Frontal cortex (tissue), 3 donors: ENCODE measurements at regions not wholly inside any gene's neighbourhood (a gene's known extent, or its start where the extent isn't known, plus 50 kb on each side); places are given as distances from the start of the nearest gene placed in this dataset.
"Not testable (repeated sequence)": the region's sequence is repeated elsewhere in the genome, so short reads cannot be mapped to it uniquely, and the experiment has no call there.

ENCODE experiments used
- DNase-seq, 2 donors: peaks; one replicate each; pipeline ENCODE4 v3.0.0; 2012; ENCODE audit warnings: low spot score in 2 of 2
- FAIRE-seq: peaks from 2 replicates; lab custom pipeline; 2012; peaks lifted over from hg19 to GRCh38; lab: Jason Lieb, UNC
- donor health status: control.
- donor health status: control.
- donor health status: control.

GRCh38 chr15:58352026-58352929, 79.5 kb upstream of the LIPC start:
- FAIRE-seq (no peak), DNase-seq (no peak)

GRCh38 chr15:58355382-58355971, 76.3 kb upstream of the LIPC start:
- FAIRE-seq = no peak
- no peak for DNase-seq

GRCh38 chr15:58355973-58356372, 75.8 kb upstream of the LIPC start:
- DNase-seq (no peak), FAIRE-seq (no peak)

- FAIRE-seq (no peak), DNase-seq (no peak)
Measured at GRCh38 chr15:58357529-58358476, 74.0 kb upstream of the LIPC start.

GRCh38 chr15:58360421-58361090, 71.2 kb upstream of the LIPC start:
- DNase-seq = no peak
- FAIRE-seq = no peak

- FAIRE-seq (no peak), DNase-seq (no peak)
Measured at GRCh38 chr15:58361273-58361759, 70.5 kb upstream of the LIPC start.

- no peak for DNase-seq
- no peak for FAIRE-seq
Measured at GRCh38 chr15:58362262-58362922, 69.4 kb upstream of the LIPC start.

GRCh38 chr15:58363118-58363517, 68.7 kb upstream of the LIPC start:
- DNase-seq, FAIRE-seq: not testable (repeated sequence)

GRCh38 chr15:58363673-58364072, 68.1 kb upstream of the LIPC start:
- not testable (repeated sequence) for DNase-seq, FAIRE-seq

- not testable (repeated sequence) for FAIRE-seq, DNase-seq
Measured at GRCh38 chr15:58365098-58365497, 66.7 kb upstream of the LIPC start.

GRCh38 chr15:58369261-58369701, 62.5 kb upstream of the LIPC start:
- DNase-seq (no peak), FAIRE-seq (no peak)

- DNase-seq (no peak), FAIRE-seq (no peak)
Measured at GRCh38 chr15:58369956-58370355, 61.8 kb upstream of the LIPC start.

GRCh38 chr15:58374147-58374546, 57.6 kb upstream of the LIPC start:
- DNase-seq (no peak), FAIRE-seq (no peak)

GRCh38 chr15:58377193-58377592, 54.6 kb upstream of the LIPC start:
- FAIRE-seq (no peak), DNase-seq (no peak)

GRCh38 chr15:58378241-58379085, 53.3 kb upstream of the LIPC start:
- no peak for FAIRE-seq
- DNase-seq = no peak

GRCh38 chr15:58379454-58379853, 52.3 kb upstream of the LIPC start:
- FAIRE-seq, DNase-seq: not testable (repeated sequence)

- no peak for DNase-seq
Measured at GRCh38 chr15:58380280-58380945, 51.4 kb upstream of the LIPC start.

GRCh38 chr15:58381697-58382096, 50.1 kb upstream of the LIPC start:
- no peak for DNase-seq
- no peak for FAIRE-seq

More at GRCh38 chr15:58380280-58380945, 51.4 kb upstream of the LIPC start:
- no peak for FAIRE-seq
